Activated CD4-positive, CD25-positive, alpha-beta regulatory T cell treated with anti-CD3 and anti-CD28 coated beads, Interleukin-2, amount 50 U/mL, for 72 hours (primary cell): ENCODE measurements at regions not wholly inside any gene's neighbourhood (a gene's known extent, or its start where the extent isn't known, plus 50 kb on each side); places are given as distances from the start of the nearest gene placed in this dataset.
"Not testable (repeated sequence)": the region's sequence is repeated elsewhere in the genome, so short reads cannot be mapped to it uniquely, and the experiment has no call there.

Source experiments
- DNase-seq: peaks from one replicate; pipeline ENCODE4 v3.0.0; 2021

DNA sequence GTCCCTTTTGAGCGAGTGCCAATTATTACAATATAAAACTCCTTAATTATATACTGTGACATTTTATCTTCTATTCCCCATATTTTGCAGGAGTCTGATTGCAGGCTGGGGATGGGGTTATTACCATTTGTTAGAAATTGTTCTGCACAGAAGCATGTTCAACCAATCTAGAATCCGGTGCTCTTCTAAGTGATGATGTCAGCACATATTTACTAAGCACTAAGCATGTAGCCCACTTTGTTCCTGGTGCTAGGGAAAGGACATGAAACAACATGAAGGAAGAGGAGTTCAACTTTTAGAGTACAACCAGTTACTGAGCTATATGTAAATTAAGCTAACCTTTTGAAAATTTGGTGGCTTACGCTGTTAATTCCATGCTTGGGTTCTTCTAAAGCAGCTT lies 52.8 kb upstream of the IL1RAPL2 start:
- no peak for DNase-seq

DNA sequence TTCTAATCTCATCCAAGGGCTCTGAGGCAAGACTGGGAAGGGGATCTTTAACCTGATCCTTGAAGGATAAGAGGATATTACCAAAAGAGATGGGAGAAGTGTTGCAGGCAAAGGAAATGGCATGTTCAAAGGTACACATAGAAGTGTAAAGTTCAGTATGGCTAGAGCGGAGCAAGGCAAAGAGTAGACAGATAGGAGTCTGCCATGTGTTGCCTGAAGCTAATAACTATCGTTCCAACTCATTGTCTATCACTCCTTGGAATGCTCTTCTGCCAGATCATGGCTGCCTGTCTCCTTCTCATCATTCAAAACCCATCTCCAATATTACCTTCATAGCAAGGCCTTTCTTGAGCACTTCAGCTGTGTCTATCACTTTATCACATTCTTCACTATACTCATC lies 55.2 kb upstream of the IL1RAPL2 start:
- no peak for DNase-seq

DNA sequence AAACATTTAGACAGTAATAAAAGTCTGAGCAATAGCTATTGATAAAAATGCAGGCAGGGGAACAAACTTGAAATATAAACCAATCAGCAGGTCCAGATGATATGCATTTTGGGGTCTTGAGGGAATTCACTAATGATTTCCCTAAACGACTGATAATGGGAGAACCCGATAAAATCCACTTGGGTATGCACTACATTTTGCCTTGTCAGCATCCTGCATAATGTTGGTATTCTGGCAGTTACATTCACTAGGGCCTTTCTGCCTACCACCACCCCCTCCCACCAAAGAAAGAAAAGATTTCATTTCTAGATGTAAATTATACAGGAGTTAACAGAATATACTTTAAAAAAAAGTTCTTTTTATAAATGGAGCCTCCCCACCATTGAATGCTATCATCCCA lies 63.5 kb upstream of the IL1RAPL2 start:
- no peak for DNase-seq

DNA sequence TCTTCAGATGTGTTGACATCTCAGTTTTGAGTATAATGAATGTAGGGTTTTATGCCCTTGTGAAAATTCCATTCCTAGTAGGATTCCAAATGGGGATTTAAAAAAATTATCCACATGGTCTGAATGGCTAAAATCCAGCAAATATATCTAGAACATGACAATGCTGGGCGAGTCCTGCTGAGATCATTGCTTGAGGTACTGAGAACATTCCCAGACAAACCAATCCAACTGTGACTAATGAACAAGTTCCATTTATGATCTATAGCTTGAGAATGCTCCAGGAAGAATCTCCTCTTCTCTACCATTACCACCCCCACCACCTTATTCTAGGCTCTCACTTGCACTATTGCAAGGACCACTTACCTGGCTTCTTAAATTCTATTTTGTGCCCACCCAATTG lies 77.2 kb upstream of the IL1RAPL2 start:
- no peak for DNase-seq

DNA sequence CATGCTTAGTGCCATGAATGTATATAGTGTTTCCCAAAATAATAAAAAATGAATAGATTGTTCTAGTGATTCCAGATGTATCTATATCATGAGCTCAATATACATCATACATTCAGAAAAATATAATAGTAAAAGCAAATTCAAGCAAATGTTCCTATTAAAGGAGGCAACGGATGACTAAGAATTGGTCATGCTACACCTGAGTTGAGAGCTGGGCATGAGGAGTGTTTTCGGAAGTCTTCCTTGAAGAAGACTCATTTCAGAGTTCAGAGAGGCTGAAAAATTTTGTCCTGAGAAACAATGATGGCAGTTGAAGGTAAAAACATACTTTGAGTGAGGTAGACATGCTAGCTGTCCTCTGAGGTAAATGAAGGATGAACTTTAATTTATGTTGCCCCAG lies 79.3 kb upstream of the IL1RAPL2 start:
- no peak for DNase-seq

DNA sequence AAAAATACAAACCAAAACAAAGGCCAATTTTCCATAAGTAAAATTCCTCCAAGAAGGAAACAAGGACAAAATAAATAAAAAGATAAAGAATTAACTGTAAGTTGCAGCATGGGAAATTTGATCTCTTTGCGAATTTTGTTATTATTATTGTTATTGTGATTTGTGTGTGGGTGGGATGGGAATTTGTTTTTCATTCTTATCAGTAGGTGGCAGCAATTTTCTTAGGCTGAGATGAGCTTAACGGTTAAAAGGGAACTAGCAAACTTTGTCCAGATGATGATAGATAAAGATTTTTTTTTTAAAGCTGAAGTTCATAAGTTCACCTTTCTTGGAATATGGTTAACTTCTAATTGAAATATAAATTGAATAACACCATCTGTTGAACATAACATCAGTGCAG lies 83.2 kb upstream of the IL1RAPL2 start:
- DNase-seq, result no peak

DNA sequence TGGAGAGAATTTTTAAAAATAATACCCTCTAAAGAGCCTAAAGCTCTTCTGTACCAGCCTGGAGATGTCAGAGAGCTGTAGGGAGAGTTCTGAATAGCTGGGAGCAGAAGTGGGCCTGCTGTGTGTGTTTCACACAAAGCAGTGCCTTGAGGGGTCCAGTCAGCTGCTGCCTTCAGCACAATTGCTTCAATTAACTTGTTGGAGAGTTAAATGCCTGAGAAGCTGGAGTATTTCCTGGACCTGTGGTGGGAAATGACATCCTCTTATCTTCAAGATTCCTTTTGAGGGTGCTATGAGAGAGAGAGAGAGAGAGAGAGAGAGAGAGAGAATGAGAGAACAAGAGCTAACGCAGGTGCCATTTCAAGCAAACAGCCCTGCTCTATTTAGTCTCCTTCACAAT lies 96.2 kb upstream of the IL1RAPL2 start:
- DNase-seq, result no peak

DNA sequence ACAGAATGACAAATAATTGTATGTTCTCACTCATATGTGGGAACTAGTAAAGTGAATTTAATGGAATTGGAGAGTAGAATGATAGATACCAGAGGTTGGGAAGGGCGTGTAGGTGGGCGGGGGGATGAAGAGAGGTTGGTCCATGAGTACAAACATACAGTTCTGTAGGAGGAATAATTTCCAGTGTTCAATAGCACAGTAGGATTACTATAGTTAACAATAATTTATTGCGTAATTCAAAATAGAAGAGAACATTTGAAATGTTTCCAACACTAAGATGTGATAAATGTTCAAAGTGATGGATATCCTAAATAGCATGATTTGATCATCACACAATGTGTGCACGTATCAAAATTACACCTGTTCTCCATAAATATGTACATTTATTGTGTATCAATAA lies 106.2 kb upstream of the IL1RAPL2 start:
- DNase-seq, result no peak

DNA sequence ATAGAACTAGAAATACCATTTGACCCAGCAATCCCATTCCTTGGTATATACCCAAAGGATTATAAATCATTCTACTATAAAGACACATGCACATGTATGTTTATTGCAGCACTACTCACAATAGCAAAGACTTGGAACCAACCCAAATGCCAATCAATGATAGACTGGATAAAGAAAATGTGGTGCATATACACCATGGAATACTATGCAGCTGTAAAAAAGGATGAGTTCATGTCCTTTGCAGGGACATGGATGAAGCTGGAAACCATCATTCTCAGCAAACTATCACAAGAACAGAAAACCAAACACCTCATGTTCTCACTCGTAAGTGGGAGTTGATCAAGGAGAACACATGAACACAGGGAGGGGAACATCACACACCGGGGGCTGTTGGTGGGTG lies 108.9 kb upstream of the IL1RAPL2 start:
- DNase-seq, result not testable (repeated sequence)

DNA sequence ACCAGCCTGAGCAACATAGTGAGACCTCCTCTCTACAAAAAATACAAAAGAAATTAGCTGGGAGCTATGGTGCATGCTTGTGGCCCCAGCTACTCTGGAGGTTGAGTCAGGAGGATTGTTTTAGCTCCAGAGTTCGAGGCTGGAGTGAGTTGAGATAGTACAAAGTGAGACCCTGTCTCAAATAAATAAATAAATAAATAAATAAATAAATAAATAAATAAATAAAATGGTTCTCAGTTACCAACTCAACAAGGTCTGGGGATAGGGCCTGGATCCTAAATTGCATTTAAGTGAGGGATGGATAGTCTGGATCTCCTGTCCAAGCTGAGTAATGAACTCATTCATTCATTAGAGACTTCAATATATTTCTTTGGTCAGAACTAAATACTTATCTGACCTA lies 115.7 kb upstream of the IL1RAPL2 start:
- no peak for DNase-seq

DNA sequence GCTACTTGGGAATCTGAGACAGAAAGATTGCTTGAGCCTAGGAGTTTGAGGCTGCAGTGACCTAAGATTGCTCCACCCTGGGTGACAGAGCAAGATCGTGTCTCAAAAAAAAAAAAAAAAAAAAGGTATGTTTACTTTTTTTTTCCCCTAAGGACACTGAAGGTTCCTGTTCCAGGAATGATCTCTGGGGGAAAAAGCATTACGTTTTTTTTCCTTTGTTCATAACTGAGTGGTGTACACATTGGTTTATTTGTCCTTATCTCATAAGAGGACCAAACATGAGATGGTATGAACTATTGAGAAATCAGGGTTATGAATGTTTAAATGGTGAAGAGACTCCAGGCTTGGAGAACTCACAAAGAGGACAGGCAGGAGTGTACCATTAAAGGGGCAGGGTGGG lies 120.4 kb upstream of the IL1RAPL2 start:
- no peak for DNase-seq

DNA sequence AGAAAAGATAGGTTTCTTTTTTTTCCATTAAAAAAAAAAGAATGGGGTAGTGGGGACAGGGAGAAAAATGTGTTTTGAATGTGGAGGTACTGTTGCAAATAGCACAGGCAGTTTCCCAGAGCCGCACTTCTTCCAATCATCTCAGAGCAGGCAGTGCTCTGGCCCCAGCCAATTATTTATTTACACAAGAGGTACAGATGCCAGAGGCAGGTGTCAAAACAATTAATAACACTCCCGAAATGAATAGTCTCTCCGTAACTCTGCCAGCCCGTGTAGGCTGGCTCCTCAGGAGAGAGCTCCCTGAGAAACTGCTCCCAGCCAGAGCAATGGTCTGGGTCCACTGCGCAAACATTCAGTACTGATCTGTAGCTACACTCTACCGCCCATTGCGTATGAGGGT lies 130.8 kb upstream of the IL1RAPL2 start:
- no peak for DNase-seq

DNA sequence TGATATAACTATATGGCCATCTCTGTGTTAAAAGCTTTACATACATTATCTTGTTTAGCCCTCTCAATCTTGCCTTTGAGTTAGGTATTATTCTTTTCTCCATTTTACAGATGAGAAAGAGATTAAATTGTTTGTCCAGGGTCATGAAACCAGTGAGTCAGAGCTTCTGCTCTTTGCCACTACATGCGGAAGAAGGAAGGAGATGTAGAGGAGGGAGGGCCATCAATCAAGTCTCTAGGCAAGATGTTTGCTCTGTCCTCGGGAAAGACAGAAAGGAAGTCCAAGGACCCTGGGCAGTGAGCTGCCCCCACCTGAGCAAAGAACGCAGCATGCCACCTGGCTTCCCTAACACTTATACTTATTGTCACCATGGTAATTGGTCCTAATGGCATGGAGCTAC lies 133.7 kb upstream of the IL1RAPL2 start:
- DNase-seq, result no peak

DNA sequence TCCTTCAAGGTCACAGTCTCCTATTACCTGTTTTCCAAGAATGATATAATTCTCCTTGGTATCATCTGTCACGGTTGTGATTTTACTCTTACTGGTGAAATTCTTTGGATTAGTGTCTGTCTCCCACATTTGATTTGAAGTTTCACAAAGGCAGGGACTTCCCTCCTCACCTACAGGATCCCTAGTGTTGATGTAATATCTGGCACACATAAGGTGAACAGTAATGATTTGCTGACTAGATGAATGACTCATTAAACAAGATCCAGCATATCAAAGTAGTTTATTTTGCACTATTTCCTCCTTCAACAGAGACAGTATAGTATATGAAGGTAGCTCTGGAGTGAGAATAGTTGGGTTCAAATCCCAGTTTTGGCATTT lies 135.3 kb upstream of the IL1RAPL2 start:
- no peak for DNase-seq

DNA sequence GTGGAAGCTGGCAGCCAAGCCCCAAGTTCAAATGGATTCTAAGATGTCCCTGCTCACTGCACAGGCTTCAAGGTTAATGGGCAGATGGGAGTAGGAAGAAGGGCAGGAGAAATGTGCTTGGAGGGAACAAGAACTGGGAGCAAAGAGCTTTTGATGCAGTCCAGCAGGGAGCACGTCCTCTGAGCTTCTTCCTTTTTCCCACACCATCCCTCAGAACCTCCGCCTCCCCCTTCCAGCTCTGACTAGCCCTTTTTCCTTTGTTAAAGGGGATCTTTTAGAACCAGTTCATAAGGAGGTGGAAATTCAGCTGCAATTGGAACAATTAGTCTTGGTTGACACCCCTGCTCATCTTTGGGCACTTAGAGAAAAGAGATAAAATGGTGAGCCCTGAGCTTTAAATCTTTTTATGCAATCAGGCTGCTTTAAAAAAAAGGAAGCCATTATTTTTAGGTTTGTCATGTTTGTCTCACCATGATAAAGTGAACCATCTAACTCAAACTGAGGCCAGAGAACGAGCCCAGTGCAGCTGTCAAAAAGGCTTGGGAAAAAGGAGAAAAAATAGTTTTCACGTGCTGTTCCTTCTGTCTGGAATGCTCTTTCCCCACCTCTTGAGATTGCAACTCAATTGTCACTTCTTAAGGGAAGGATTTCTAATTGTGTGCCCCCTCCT lies 135.8 kb upstream of the IL1RAPL2 start:
- DNase-seq, result no peak

DNA sequence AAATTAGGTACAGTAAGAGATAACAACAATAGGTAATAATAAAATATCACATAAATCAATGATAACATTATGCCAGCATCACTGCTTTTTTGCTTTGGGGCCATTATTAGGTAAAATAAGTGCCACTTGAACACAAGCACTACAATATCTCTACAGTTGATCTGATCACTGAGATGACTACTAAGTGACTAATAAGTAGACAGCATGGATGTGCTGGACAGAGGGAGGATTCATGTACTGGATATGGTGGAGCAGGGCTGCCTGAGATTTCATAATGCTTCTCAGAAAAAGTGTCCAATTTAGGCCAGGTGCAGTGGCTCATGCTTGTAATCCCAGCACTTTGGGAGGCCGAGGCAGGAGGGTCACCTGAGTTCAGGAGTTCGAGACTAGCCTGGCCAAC lies 137.8 kb upstream of the IL1RAPL2 start:
- DNase-seq, result no peak

DNA sequence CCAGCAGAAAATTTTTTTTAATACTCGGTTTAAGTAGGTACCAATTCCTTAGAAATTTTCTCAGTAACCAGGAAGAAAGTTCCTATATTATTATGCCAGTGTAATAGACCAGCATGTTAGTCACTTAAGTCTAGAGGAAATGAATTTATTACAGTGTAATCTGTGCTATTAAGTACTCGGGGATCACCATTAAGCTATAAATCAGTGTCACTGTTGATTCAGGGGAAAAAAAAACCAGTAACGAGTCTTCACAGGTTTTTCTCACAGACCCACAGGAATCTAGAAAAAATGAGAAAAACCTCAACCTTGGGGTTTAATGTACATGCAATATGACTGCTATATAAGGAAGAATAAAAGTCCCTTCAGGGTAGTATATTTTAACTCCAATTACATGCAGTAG lies 138.3 kb upstream of the IL1RAPL2 start:
- DNase-seq, result no peak

DNA sequence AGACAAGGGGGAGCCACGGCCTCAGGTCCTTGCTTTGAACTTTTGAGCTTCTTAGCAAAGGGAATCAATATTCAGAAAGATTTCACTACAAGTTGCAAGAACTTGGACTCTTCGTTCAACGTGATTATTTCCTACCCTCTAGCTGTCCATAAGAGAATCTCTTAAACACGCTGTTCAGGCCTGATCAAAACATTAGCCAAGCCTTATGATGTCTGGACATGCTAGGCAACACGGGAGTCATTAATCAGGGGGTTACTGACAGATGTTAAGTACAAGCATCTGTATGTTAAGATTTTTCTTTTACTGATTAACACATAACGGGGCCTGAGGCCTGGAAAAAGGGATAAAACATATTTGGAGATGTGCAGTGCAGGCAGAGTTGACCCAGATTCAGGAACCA lies 138.9 kb upstream of the IL1RAPL2 start:
- no peak for DNase-seq

DNA sequence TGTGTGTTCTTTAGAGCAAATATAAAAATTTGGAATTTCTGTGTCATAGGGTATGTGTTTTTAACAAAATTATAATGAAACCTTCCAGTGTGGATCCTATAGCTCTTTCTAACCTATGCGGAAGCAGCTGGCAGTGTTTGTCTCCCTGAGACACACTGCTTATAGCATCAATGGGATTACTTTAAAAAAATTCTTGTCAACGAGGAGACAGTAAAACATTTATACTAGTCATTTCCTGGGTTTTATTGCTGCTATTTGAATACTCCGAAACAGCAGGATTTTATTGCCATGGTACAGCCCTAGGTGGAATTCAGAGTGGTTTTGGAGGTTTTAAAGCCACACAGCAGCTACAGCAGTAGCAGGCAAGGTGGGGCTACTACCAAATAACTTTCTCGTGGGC lies 145.1 kb upstream of the IL1RAPL2 start:
- no peak for DNase-seq

DNA sequence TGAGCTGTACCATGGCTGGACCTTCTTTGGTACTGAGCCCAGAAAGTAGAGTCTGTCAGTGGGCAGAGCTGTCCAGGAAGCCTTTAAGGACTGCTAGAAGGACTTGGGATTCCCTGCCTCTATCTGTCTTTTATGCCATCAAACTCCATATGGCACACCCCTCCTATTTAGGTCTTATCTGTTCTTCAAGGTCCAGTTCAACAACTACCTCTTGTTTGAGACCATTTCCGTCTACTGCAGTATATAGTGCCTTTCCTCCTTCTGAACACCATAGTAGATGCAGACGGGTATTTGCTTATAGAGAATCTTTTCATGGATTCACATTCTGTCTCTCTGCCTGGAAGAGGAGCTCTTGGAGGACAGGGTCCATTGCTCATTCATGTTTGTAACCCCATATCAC lies 146.1 kb upstream of the IL1RAPL2 start:
- DNase-seq, result no peak

DNA sequence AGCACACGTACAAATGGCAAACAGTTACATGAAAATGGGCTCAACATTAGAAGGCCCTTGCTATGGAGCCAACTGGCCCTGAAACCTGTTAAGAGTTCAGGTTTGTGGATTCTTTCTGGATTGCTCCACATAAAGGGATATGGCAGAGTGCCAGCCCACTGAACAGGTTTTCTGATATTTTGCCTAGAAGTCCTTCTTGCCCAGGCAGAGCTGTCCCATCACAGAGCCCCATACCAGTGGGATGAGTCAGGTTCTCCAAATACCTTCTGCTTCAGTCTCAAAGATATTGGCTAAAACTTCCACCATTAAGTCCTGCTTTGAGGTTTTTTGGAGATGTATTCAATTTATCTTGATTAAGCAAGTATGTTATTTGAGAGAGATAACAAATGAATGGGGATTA lies 146.8 kb upstream of the IL1RAPL2 start:
- no peak for DNase-seq

DNA sequence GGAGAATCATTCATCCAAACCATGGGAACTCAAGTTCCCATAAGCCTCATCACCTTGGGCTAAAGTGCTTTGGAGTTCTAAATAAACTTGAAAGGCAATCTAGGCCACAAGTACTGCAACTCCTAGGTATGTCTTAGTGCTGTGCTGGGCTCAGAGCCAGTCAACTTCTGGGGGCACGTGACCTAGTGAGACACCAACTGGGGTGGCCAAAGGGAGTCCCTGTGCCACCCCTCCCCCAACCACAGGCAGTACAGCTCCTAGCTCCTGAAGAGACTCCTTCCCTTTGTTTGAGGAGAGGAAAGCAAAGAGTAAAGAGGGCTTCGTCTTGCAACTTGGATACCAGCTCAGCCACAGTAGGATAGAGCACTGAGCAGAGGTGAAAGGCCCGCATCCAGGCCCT lies 154.2 kb upstream of the IL1RAPL2 start:
- no peak for DNase-seq

DNA sequence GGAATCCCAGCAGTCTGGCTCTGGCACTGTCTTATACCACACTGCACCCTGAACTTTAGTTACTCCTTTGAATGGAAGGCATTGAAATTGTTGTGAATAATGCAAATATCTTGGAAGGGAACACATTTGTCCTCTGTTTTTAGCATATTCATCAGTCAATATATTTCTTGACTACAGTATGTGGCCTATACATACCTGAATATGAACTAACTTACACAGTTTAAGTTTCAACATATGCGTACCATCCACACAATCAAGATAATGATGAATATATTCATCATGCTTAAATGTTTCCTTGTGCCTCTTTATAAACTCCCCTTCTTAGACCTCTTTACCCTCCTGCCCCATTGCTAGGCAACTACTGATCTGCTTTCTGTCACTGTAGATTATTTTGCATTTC lies 145.7 kb upstream of the ESX1 start:
- DNase-seq, result no peak

DNA sequence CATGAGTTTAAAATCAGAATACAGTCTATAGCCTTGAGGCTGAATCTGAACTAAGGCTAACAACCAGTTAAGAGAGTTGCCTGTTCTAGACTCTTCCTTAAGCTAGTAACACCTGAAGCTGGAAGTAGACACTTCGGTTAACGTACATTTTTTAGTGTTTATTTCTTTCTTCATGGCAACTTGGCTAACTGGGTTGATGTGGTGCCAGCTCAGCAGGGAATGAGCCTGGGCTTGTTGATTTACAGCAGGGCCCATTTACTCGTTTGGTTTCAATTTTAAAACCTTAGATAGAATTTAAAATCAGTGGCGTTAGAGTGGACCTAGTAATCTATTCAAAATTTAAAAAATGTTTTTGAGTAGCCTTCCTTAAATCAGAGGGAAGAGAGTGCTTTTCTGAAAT lies 137.6 kb upstream of the ESX1 start:
- DNase-seq, result no peak

DNA sequence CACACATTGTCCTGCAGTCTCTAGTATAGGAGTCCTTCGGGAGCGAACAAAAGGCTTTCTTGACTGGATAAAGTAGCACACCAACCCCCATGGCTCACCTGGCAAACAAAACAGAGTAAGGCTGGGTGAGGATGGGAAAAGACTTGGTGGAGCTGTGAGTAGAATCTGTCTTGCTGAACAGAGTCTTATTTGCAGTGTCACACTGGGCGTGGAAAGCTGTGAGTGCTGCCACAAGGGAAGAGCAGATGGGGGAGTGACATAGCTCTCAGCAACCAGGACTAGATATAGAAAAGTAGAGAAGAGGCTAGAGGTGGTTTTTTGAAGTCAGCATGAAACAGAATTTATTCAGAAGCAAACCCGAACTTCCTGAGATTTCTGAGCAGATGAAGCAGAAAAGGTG lies 137.2 kb upstream of the ESX1 start:
- DNase-seq, result no peak

DNA sequence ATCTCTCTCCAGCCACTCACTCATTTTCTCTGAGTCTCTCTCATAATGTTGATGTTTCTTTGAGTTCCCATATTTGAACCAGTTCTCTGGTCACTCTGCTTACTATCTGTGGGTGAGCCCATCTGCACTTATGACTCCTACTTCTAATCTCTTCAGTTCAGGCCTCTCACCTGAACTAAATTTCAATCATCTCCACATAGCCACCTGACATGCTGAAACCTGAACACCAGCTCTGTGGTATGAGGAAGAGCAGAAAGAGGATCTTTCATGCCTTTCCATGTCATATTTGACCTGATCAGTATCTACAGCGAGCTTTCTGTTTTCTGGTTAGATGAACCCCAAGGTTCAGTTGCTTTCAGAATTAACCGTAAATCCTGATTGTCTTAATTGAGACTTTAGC lies 122.2 kb upstream of the ESX1 start:
- DNase-seq, result no peak
